ENCODE measurements at regions not wholly inside any gene's neighbourhood (a gene's known extent, or its start where the extent isn't known, plus 50 kb on each side); places are given as distances from the start of the nearest gene placed in this dataset.

DNA sequence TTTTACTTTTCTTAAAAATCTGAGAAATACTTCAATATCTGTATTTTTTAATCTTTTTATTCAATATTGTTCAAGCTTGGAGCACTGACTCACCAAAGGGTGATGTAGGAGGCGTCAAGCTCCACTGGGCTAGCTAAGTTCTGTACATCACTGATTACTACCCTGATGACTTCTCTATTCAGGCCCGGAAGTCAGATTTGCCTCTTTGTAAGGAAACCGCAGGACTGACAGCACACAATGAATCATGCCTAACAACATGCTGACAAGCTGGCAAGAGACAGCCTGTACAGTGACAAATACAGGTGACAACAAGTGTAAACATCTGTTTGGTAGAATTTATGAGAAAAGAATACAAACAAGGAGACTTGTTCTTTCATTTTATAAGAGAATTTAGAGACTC is 627.9 kb upstream of the RORB start:
- TF ChIP-seq ZNF274 (IDR thresholded peaks at IDR 0.05; ENCODE audit: low read depth, low read length) (no peak), YY1 (IDR thresholded peaks at IDR 0.05; ENCODE audit: insufficient read depth, insufficient read length) (no peak), SUZ12 (IDR thresholded peaks at IDR 0.05; ENCODE audit: extremely low read depth, insufficient read depth, insufficient read length) (no peak)
